ENCODE measurements at regions not wholly inside any gene's neighbourhood (a gene's known extent, or its start where the extent isn't known, plus 50 kb on each side); places are given as distances from the start of the nearest gene placed in this dataset.

GRCh38 chr20:40431112-40431511, 257.9 kb downstream of the MAFB start:
- H3K36me3 Mint-ChIP-seq (ENCODE audit: low read depth): no peaks in the 10 kb centered on the region
- Histone ChIP-seq H3K27me3 (ENCODE audit: insufficient read depth) (no peaks in the 10 kb centered on the region), H3K36me3 (ENCODE audit: insufficient read depth) (no peaks in the 10 kb centered on the region), H4K20me1 (replicated peaks; ENCODE audit: insufficient read depth) (no peaks in the 10 kb centered on the region), H3K4me3 (no peak overlapping the region), H3K27ac (ENCODE audit: low read depth) (no peak overlapping the region), H2AFZ (no peak overlapping the region), H3K79me2 (replicated peaks; ENCODE audit: insufficient read depth) (no peaks in the 10 kb centered on the region), H3K9me2 (ENCODE audit: insufficient read depth) (peaks cover 17% of the 10 kb centered on the region; the same call in 1 of the 2 replicates), H3K4me2 (no peak overlapping the region), H3K4me1 (ENCODE audit: insufficient read depth) (no peaks in the 10 kb centered on the region), H3F3A (replicated peaks; ENCODE audit: low read depth) (no peaks in the 10 kb centered on the region)
- H3K27me3 Mint-ChIP-seq (ENCODE audit: insufficient read depth, low read depth, poor library complexity): peaks cover 3% of the 10 kb centered on the region
- TF ChIP-seq JUNB (IDR thresholded peaks at IDR 0.05; ENCODE audit: unreplicated experiment) (no peak), EZH2 (IDR thresholded peaks at IDR 0.05; ENCODE audit: low read depth, unreplicated experiment) (no peak), EZH2phosphoT487 (IDR thresholded peaks at IDR 0.05; ENCODE audit: unreplicated experiment) (no peak), STAT1 (IDR thresholded peaks at IDR 0.05; ENCODE audit: unreplicated experiment) (no peak), ZNF114 (CRISPR knock-in tag; IDR thresholded peaks at IDR 0.05) (no peak), ETS1 (IDR thresholded peaks at IDR 0.05) (no peak), ZNF331 (CRISPR knock-in tag; IDR thresholded peaks at IDR 0.05; ENCODE audit: low read depth) (no peak), POLR2AphosphoS5 (IDR thresholded peaks at IDR 0.05; ENCODE audit: low read depth) (no peak), NANOG (IDR thresholded peaks at IDR 0.05; ENCODE audit: borderline replicate concordance) (no peak)
- TF ChIP-seq, protein P1, sequence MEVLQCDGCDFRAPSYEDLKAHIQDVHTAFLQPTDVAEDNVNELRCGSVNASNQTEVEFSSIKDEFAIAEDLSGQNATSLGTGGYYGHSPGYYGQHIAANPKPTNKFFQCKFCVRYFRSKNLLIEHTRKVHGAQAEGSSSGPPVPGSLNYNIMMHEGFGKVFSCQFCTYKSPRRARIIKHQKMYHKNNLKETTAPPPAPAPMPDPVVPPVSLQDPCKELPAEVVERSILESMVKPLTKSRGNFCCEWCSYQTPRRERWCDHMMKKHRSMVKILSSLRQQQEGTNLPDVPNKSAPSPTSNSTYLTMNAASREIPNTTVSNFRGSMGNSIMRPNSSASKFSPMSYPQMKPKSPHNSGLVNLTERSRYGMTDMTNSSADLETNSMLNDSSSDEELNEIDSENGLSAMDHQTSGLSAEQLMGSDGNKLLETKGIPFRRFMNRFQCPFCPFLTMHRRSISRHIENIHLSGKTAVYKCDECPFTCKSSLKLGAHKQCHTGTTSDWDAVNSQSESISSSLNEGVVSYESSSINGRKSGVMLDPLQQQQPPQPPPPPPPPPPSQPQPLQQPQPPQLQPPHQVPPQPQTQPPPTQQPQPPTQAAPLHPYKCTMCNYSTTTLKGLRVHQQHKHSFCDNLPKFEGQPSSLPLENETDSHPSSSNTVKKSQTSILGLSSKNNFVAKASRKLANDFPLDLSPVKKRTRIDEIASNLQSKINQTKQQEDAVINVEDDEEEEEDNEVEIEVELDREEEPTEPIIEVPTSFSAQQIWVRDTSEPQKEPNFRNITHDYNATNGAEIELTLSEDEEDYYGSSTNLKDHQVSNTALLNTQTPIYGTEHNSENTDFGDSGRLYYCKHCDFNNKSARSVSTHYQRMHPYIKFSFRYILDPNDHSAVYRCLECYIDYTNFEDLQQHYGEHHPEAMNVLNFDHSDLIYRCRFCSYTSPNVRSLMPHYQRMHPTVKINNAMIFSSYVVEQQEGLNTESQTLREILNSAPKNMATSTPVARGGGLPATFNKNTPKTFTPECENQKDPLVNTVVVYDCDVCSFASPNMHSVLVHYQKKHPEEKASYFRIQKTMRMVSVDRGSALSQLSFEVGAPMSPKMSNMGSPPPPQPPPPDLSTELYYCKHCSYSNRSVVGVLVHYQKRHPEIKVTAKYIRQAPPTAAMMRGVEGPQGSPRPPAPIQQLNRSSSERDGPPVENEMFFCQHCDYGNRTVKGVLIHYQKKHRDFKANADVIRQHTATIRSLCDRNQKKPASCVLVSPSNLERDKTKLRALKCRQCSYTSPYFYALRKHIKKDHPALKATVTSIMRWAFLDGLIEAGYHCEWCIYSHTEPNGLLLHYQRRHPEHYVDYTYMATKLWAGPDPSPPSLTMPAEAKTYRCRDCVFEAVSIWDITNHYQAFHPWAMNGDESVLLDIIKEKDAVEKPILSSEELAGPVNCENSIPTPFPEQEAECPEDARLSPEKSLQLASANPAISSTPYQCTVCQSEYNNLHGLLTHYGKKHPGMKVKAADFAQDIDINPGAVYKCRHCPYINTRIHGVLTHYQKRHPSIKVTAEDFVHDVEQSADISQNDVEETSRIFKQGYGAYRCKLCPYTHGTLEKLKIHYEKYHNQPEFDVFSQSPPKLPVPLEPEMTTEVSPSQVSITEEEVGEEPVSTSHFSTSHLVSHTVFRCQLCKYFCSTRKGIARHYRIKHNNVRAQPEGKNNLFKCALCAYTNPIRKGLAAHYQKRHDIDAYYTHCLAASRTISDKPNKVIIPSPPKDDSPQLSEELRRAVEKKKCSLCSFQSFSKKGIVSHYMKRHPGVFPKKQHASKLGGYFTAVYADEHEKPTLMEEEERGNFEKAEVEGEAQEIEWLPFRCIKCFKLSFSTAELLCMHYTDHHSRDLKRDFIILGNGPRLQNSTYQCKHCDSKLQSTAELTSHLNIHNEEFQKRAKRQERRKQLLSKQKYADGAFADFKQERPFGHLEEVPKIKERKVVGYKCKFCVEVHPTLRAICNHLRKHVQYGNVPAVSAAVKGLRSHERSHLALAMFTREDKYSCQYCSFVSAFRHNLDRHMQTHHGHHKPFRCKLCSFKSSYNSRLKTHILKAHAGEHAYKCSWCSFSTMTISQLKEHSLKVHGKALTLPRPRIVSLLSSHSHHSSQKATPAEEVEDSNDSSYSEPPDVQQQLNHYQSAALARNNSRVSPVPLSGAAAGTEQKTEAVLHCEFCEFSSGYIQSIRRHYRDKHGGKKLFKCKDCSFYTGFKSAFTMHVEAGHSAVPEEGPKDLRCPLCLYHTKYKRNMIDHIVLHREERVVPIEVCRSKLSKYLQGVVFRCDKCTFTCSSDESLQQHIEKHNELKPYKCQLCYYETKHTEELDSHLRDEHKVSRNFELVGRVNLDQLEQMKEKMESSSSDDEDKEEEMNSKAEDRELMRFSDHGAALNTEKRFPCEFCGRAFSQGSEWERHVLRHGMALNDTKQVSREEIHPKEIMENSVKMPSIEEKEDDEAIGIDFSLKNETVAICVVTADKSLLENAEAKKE (CRISPR knock-in tag; IDR thresholded peaks at IDR 0.05): no peak
- TF ChIP-seq, protein P2, sequence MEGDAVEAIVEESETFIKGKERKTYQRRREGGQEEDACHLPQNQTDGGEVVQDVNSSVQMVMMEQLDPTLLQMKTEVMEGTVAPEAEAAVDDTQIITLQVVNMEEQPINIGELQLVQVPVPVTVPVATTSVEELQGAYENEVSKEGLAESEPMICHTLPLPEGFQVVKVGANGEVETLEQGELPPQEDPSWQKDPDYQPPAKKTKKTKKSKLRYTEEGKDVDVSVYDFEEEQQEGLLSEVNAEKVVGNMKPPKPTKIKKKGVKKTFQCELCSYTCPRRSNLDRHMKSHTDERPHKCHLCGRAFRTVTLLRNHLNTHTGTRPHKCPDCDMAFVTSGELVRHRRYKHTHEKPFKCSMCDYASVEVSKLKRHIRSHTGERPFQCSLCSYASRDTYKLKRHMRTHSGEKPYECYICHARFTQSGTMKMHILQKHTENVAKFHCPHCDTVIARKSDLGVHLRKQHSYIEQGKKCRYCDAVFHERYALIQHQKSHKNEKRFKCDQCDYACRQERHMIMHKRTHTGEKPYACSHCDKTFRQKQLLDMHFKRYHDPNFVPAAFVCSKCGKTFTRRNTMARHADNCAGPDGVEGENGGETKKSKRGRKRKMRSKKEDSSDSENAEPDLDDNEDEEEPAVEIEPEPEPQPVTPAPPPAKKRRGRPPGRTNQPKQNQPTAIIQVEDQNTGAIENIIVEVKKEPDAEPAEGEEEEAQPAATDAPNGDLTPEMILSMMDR (conservative IDR thresholded peaks at IDR 0.05; ENCODE audit: low read depth in 2 of 2): no peak
- DNase-seq (ENCODE audit: low spot score) (no peak), ATAC-seq (no peak)
- H3K4me3 Mint-ChIP-seq: no peak overlapping the region
- 0 out of 3 replicates have a peak, but pooled peaks cover 5% of the 10 kb centered on the region for H3K9me3 Mint-ChIP-seq
- H3K27ac Mint-ChIP-seq: no peak overlapping the region
- peaks cover 4% of the 10 kb centered on the region; the same call in 2 of the 3 replicates for H3K4me1 Mint-ChIP-seq
